Neural progenitor cell (in vitro differentiated cells): ENCODE measurements at regions not wholly inside any gene's neighbourhood (a gene's known extent, or its start where the extent isn't known, plus 50 kb on each side); places are given as distances from the start of the nearest gene placed in this dataset.

Experiments used
- DNase-seq: peaks from one replicate; pipeline ENCODE4 v3.0.0-alpha.2; 2016; ENCODE audit warnings: low spot score
- H2AFZ ChIP-seq: fragments of 200-600 bp; sonication (generic); replicated peaks from 2 replicates; pipeline ENCODE4 v1.6.1; 2016; ENCODE audit warnings: antibody characterized with exemption
- H3F3A ChIP-seq: fragments of 200-600 bp; sonication (generic); 2 replicates; pipeline ENCODE4 v1.6.1; 2016; ENCODE audit warnings: antibody characterized with exemption, low read depth
- H3K27ac ChIP-seq: fragments of 200-600 bp; sonication (generic); 2 replicates; pipeline ENCODE4 v1.5.1; 2016; ENCODE audit warnings: mild to moderate bottlenecking
- H3K27me3 ChIP-seq: fragments of 200-600 bp; sonication (generic); 2 replicates; pipeline ENCODE4 v1.6.1; 2016; ENCODE audit warnings: mild to moderate bottlenecking, moderate library complexity
- H3K36me3 ChIP-seq: fragments of 200-600 bp; sonication (generic); 2 replicates; pipeline ENCODE4 v1.5.1; 2016
- H3K4me1 ChIP-seq: fragments of 200-600 bp; sonication (generic); 2 replicates; pipeline ENCODE4 v1.6.1; 2016; ENCODE audit warnings: mixed run types
- H3K4me2 ChIP-seq: fragments of 200-600 bp; sonication (generic); 2 replicates; pipeline ENCODE4 v1.6.1; 2016
- H3K4me3 ChIP-seq: fragments of 200-600 bp; sonication (generic); 2 replicates; pipeline ENCODE4 v1.5.1; 2016
- H3K79me2 ChIP-seq: fragments of 200-600 bp; sonication (generic); 2 replicates; pipeline ENCODE4 v1.6.1; 2016; ENCODE audit warnings: low read depth
- H3K9ac ChIP-seq: fragments of 200-600 bp; sonication (generic); 2 replicates; pipeline ENCODE4 v1.6.1; 2016
- H3K9me3 ChIP-seq: fragments of 200-600 bp; sonication (generic); 2 replicates; pipeline ENCODE4 v1.5.1; 2016; ENCODE audit warnings: low read depth
- H4K20me1 ChIP-seq: fragments of 200-600 bp; sonication (generic); 2 replicates; pipeline ENCODE4 v1.6.1; 2016; ENCODE audit warnings: low read depth
- H3K27ac Mint-ChIP-seq: 3 replicates; pipeline ENCODE4 v1.8.0; 2021; ENCODE audit warnings: mixed read lengths
- H3K27me3 Mint-ChIP-seq: 2 replicates; pipeline ENCODE4 v1.8.0; 2022; ENCODE audit warnings: low read depth, mild to moderate bottlenecking, inconsistent platforms, moderate library complexity, mixed read lengths; ENCODE audit not compliant: insufficient read depth
- H3K36me3 Mint-ChIP-seq: 3 replicates; pipeline ENCODE4 v1.8.0; 2021; ENCODE audit warnings: mixed read lengths
- H3K4me1 Mint-ChIP-seq: 3 replicates; pipeline ENCODE4 v1.8.0; 2021; ENCODE audit warnings: mixed read lengths
- H3K4me3 Mint-ChIP-seq: 3 replicates; pipeline ENCODE4 v1.8.0; 2021; ENCODE audit warnings: mild to moderate bottlenecking, moderate library complexity, mixed read lengths
- H3K9me3 Mint-ChIP-seq: 3 replicates; pipeline ENCODE4 v1.8.0; 2020; ENCODE audit warnings: mixed read lengths
- EZH2 ChIP-seq: fragments of 200-600 bp; sonication (generic); IDR thresholded peaks from 2 replicates; pipeline ENCODE4 v1.6.1; 2017; ENCODE audit warnings: antibody characterized with exemption, mild to moderate bottlenecking, moderate library complexity
- EZH2phosphoT487 ChIP-seq: fragments of 200-600 bp; sonication (generic); IDR thresholded peaks from 2 replicates; pipeline ENCODE4 v1.6.1; 2017; ENCODE audit warnings: antibody characterized with exemption
- TF ChIP-seq, protein P1 (sequence below): fragments of 200-600 bp; sonication (generic); IDR thresholded peaks from 2 replicates; pipeline ENCODE4 v1.5.1; 2017; ENCODE audit warnings: antibody characterized with exemption, mild to moderate bottlenecking

DNA sequence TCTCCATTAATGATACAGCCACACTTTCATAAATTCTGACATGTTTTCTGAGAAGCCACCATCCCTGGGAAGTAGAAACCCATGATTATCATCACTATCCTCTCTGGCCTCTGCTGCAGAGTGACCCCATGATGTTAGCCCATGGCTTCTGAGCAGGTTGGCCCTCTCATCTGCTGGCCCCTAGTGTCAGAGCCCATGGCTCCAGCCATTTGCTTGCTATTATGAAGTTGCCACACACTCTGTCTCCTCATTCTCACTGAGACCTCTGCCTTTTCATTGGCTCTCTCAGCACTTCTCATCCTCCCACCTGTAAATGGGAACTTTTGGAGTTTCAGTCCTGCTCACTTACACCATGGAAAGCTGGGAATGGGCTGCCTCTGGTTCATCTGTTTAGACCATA is 192.7 kb downstream of the GASK1B start:
- Histone ChIP-seq H3F3A (no peaks in the 10 kb centered on the region), H3K4me2 (no peak overlapping the region), H3K36me3 (no peaks in the 10 kb centered on the region), H3K9me3 (no peaks in the 10 kb centered on the region), H4K20me1 (no peaks in the 10 kb centered on the region), H2AFZ (no peak overlapping the region), H3K27me3 (no peaks in the 10 kb centered on the region), H3K4me1 (no peaks in the 10 kb centered on the region), H3K9ac (no peak overlapping the region), H3K27ac (no peak overlapping the region), H3K79me2 (no peaks in the 10 kb centered on the region), H3K4me3 (no peak overlapping the region)
- DNase-seq = no peak
- Mint-ChIP-seq H3K36me3 (no peaks in the 10 kb centered on the region), H3K4me1 (peaks cover 3% of the 10 kb centered on the region), H3K4me3 (no peak overlapping the region), H3K9me3 (no peaks in the 10 kb centered on the region), H3K27ac (no peak overlapping the region), H3K27me3 (peaks cover 4% of the 10 kb centered on the region)
- TF ChIP-seq EZH2phosphoT487 = no peak
- TF ChIP-seq, protein P1, sequence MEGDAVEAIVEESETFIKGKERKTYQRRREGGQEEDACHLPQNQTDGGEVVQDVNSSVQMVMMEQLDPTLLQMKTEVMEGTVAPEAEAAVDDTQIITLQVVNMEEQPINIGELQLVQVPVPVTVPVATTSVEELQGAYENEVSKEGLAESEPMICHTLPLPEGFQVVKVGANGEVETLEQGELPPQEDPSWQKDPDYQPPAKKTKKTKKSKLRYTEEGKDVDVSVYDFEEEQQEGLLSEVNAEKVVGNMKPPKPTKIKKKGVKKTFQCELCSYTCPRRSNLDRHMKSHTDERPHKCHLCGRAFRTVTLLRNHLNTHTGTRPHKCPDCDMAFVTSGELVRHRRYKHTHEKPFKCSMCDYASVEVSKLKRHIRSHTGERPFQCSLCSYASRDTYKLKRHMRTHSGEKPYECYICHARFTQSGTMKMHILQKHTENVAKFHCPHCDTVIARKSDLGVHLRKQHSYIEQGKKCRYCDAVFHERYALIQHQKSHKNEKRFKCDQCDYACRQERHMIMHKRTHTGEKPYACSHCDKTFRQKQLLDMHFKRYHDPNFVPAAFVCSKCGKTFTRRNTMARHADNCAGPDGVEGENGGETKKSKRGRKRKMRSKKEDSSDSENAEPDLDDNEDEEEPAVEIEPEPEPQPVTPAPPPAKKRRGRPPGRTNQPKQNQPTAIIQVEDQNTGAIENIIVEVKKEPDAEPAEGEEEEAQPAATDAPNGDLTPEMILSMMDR = no peak
- TF ChIP-seq EZH2 = no peak

DNA sequence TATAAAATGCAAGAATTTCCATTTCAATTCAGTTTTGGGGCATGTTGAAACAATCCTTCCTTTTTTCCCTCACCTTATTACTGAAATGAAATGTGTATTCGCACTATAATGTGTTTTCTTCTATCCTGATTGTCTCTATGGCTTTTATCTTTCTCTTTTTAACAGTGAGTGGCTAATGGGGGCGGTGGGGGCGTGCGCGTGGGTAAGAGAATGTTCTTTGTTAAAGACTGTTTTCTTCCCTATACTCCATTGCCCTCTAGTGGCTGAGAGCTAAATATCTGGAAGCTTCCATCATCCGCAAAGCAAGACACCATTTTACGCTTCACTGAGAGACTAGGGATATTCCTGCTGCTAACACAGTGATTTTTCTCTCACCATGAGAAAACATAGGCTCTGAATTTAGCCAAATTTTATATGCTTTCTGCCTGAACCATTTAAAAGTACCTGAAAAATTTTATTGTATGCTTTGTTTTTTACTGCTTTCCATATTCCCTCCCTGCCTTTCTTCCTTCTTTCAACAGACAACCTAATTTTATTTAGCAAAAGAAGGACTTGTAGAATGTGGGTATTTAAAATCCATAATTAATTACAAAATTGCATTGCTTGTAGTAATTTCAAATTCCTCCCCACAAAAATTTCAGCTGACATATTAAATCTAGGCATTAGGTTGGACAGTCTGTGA is 194.0 kb downstream of the GASK1B start:
- H2AFZ ChIP-seq = no peak overlapping the region
- no peak overlapping the region for H3K4me3 ChIP-seq
- Mint-ChIP-seq H3K4me1 (peaks cover 3% of the 10 kb centered on the region), H3K4me3 (no peak overlapping the region), H3K36me3 (no peaks in the 10 kb centered on the region), H3K27me3 (peaks cover 2% of the 10 kb centered on the region), H3K27ac (peak overlapping the region; percentile 13), H3K9me3 (no peaks in the 10 kb centered on the region)
- no peaks in the 10 kb centered on the region for H3K9me3 ChIP-seq
- no peak overlapping the region for H3K27ac ChIP-seq
- peak overlapping the region; percentile 52 for H3K4me2 ChIP-seq
- H3F3A ChIP-seq = no peaks in the 10 kb centered on the region
- no peaks in the 10 kb centered on the region for H3K4me1 ChIP-seq
- H3K27me3 ChIP-seq = no peaks in the 10 kb centered on the region
- H3K79me2 ChIP-seq = no peaks in the 10 kb centered on the region
- H3K36me3 ChIP-seq = no peaks in the 10 kb centered on the region
- DNase-seq = peak; percentile 83
- H3K9ac ChIP-seq = no peak overlapping the region
- no peak for TF ChIP-seq EZH2phosphoT487
- TF ChIP-seq, protein P1 = peak; percentile 89
- no peaks in the 10 kb centered on the region for H4K20me1 ChIP-seq

DNA sequence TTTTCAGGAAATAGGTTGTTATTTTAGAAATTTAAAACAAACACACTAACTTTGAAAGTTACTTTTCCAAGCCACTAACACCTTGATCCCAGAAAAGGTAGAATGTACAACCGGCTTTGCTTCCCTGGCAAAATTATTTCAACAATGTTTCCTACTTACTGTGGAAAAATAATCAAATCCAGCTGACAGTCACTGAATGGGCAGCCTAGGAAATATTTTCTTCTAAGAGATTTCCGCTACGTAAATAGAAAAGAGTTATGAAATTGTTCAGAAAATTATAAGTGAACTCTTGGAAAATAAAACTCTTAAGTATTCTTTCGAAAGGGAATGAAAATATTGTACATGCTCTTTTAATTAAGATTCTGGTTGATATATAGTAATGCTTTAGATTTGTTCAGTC is 195.7 kb downstream of the GASK1B start:
- Histone ChIP-seq H3K4me3 (no peak overlapping the region), H2AFZ (no peak overlapping the region), H3K79me2 (no peaks in the 10 kb centered on the region), H3K9ac (no peak overlapping the region), H3K4me1 (no peaks in the 10 kb centered on the region), H3K36me3 (no peaks in the 10 kb centered on the region), H3K4me2 (no peak overlapping the region), H4K20me1 (no peaks in the 10 kb centered on the region), H3F3A (no peaks in the 10 kb centered on the region), H3K27ac (no peak overlapping the region), H3K9me3 (no peaks in the 10 kb centered on the region), H3K27me3 (no peaks in the 10 kb centered on the region)
- H3K36me3 Mint-ChIP-seq = no peaks in the 10 kb centered on the region
- TF ChIP-seq EZH2 (no peak), EZH2phosphoT487 (no peak)
- TF ChIP-seq, protein P1 = no peak
- H3K27ac Mint-ChIP-seq = no peak overlapping the region
- no peaks in the 10 kb centered on the region for H3K9me3 Mint-ChIP-seq
- peaks cover 2% of the 10 kb centered on the region for H3K27me3 Mint-ChIP-seq
- H3K4me3 Mint-ChIP-seq = no peak overlapping the region
- H3K4me1 Mint-ChIP-seq = peaks cover 3% of the 10 kb centered on the region
- DNase-seq = no peak
